ENCODE measurements at regions not wholly inside any gene's neighbourhood (a gene's known extent, or its start where the extent isn't known, plus 50 kb on each side); places are given as distances from the start of the nearest gene placed in this dataset.

DNA sequence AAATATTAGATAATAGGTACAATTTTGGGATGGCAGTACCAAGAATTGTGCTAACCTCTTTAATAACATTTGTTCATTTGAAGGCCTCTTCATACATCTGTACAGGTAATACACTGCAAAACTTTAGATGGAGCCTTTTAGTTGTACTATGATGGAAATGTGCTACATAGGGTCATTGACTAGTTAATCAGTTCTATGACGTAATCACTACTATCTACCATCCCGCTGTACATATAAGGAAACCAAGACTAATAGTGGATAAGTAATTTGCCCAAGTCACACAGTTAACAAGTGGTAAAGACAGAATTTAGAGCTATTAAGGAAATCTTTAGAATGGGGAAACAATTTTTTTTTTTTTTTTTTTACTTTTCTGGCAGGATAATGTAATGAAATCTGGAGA, 521.3 kb downstream of the TUSC7 start:
- no peaks in the 10 kb centered on the region for H3K4me1 ChIP-seq (ENCODE audit: low read depth)
- DNase-seq (no peak), ATAC-seq (no peak)
- no peaks in the 10 kb centered on the region for H3K36me3 ChIP-seq (ENCODE audit: low read depth)
- no peak overlapping the region for H3K4me3 ChIP-seq
- H3K9me3 ChIP-seq, result no peaks in the 10 kb centered on the region
- intact Hi-C loops (cut with DNase I, micrococcal nuclease), result no loop called here
- TF ChIP-seq, protein P1, sequence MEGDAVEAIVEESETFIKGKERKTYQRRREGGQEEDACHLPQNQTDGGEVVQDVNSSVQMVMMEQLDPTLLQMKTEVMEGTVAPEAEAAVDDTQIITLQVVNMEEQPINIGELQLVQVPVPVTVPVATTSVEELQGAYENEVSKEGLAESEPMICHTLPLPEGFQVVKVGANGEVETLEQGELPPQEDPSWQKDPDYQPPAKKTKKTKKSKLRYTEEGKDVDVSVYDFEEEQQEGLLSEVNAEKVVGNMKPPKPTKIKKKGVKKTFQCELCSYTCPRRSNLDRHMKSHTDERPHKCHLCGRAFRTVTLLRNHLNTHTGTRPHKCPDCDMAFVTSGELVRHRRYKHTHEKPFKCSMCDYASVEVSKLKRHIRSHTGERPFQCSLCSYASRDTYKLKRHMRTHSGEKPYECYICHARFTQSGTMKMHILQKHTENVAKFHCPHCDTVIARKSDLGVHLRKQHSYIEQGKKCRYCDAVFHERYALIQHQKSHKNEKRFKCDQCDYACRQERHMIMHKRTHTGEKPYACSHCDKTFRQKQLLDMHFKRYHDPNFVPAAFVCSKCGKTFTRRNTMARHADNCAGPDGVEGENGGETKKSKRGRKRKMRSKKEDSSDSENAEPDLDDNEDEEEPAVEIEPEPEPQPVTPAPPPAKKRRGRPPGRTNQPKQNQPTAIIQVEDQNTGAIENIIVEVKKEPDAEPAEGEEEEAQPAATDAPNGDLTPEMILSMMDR (IDR thresholded peaks at IDR 0.05), result no peak

DNA sequence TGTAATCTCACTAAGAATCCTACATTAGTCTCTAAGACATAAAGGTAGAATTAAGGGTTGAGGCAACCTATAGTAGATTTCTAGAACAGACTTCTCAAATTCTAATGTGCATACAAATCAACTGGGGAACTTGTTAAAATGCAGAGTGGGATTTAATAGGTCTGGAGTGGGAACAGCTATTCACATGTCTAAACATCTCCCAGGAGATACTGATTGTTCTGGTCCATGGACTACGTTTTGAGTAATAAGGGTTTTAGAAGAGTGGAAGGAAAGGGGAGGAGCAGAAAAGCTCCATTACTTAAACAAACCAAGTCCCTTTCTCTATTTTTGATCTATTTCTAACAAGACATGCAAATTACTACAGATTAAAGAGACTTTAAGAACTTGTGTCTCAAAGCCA, 524.8 kb downstream of the TUSC7 start:
- intact Hi-C loops (cut with DNase I, micrococcal nuclease), result no loop called here
- DNase-seq (no peak), ATAC-seq (no peak)
- H3K4me1 ChIP-seq (ENCODE audit: low read depth), result no peaks in the 10 kb centered on the region
- H3K36me3 ChIP-seq (ENCODE audit: low read depth), result no peaks in the 10 kb centered on the region
- H3K4me3 ChIP-seq, result no peak overlapping the region
- no peaks in the 10 kb centered on the region for H3K9me3 ChIP-seq
- TF ChIP-seq, protein P1 (IDR thresholded peaks at IDR 0.05), result no peak

DNA sequence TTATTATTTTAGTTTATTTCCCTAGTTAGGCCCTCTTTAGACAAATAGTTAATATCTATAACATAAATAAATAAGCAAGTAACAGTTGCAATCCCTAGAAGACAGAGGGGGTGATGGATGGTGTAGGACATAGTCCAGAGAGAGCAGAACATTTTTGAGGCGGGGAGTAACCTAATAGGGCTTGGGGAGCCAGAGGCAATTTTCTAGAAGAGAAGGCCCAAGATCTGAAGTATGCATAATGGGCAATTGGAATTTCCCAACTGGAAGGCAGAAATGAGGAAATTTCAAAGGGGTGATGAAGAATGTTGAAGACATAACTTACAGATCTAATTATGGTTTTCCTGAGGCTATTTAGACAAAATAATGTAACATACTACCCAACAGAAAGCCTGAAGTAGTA, 525.7 kb downstream of the TUSC7 start:
- Histone ChIP-seq H3K4me1 (ENCODE audit: low read depth) (no peaks in the 10 kb centered on the region), H3K4me3 (no peak overlapping the region), H3K36me3 (ENCODE audit: low read depth) (no peaks in the 10 kb centered on the region), H3K9me3 (no peaks in the 10 kb centered on the region)
- TF ChIP-seq, protein P1 (IDR thresholded peaks at IDR 0.05), result no peak
- intact Hi-C loops (cut with DNase I, micrococcal nuclease), result no loop called here
- ATAC-seq, result no peak
- DNase-seq, result no peak

DNA sequence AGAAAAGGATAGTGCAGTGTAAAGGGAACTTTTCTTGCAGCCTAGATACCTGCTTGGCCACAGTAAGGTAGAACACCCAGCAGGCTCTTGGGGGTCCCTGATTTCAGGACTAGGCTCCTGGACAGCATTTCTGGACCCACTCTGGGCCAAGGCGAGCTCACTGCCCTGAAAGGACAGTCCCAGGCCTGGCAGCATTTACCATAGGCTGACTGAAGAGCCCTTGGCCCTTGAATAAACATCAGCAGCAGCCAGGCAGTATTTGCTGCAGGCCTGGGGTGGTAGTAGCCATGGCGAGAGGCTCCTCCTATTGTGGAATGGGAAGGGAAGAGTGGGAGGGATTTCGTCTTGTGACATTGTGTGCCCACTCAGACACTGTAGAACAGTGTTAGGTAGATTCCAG, 529.2 kb downstream of the TUSC7 start:
- ATAC-seq, result no peak
- no peak for DNase-seq
- H3K4me3 ChIP-seq, result no peak overlapping the region
- H3K9me3 ChIP-seq, result no peaks in the 10 kb centered on the region
- TF ChIP-seq, protein P1 (IDR thresholded peaks at IDR 0.05), result no peak
- H3K4me1 ChIP-seq (ENCODE audit: low read depth), result no peaks in the 10 kb centered on the region
- intact Hi-C loops (cut with DNase I, micrococcal nuclease), result no loop called here
- H3K36me3 ChIP-seq (ENCODE audit: low read depth), result no peaks in the 10 kb centered on the region

- Histone ChIP-seq H3K4me3 (no peak overlapping the region), H3K36me3 (ENCODE audit: low read depth) (no peaks in the 10 kb centered on the region), H3K9me3 (no peaks in the 10 kb centered on the region), H3K4me1 (ENCODE audit: low read depth) (no peaks in the 10 kb centered on the region)
- intact Hi-C loops (cut with DNase I, micrococcal nuclease), result no loop called here
- ATAC-seq (no peak), DNase-seq (no peak)
- TF ChIP-seq, protein P1 (IDR thresholded peaks at IDR 0.05), result no peak
Observed at GRCh38 chr3:117243657-117244056, 534.1 kb downstream of the TUSC7 start.
